Sigmoid colon (tissue), 4 donors: ENCODE measurements at regions not wholly inside any gene's neighbourhood (a gene's known extent, or its start where the extent isn't known, plus 50 kb on each side); places are given as distances from the start of the nearest gene placed in this dataset.
A peak's percentile ranks its signal among the peaks of the same experiment; 100 is the strongest.

ENCODE experiments used
- CTCF ChIP-seq, 4 experiments: fragments of 450-650 bp in 3 of 4; fragments of 200-600 bp in 1 of 4; IDR thresholded peaks; one replicate each; pipeline ENCODE4 v1.5.1; 2016 to 2019; ENCODE audit warnings: antibody characterized with exemption in 4 of 4, mild to moderate bottlenecking in 3 of 4, moderate library complexity in 2 of 4
- EP300 ChIP-seq, 4 donors: sonication (generic); formaldehyde crosslinking; IDR thresholded peaks; one replicate each; pipeline ENCODE4 v1.6.1; 2017; ENCODE audit warnings: antibody characterized with exemption in 4 of 4
- POLR2A ChIP-seq, 2 donors: fragments of 450-650 bp; IDR thresholded peaks; one replicate each; pipeline ENCODE4 v1.6.1; 2016; ENCODE audit warnings: antibody characterized with exemption in 2 of 2, mild to moderate bottlenecking in 2 of 2, moderate library complexity in 2 of 2
- POLR2AphosphoS5 ChIP-seq, 4 donors: sonication (generic); formaldehyde crosslinking; IDR thresholded peaks; one replicate each; pipeline ENCODE4 v1.6.1; 2017; ENCODE audit warnings: antibody characterized with exemption in 4 of 4

GRCh38 chrX:69387567-69388487 lies 116.3 kb upstream of the NALF2 start:
- peak; percentile 32 to 57 (median 52) for TF ChIP-seq CTCF (IDR thresholded peaks at IDR 0.05)
- no peak for TF ChIP-seq POLR2A (IDR thresholded peaks at IDR 0.05)
- no peak for TF ChIP-seq POLR2AphosphoS5 (IDR thresholded peaks at IDR 0.05)
- TF ChIP-seq EP300 (IDR thresholded peaks at IDR 0.05): no peak
